ENCODE measurements at regions not wholly inside any gene's neighbourhood (a gene's known extent, or its start where the extent isn't known, plus 50 kb on each side); places are given as distances from the start of the nearest gene placed in this dataset.

DNA sequence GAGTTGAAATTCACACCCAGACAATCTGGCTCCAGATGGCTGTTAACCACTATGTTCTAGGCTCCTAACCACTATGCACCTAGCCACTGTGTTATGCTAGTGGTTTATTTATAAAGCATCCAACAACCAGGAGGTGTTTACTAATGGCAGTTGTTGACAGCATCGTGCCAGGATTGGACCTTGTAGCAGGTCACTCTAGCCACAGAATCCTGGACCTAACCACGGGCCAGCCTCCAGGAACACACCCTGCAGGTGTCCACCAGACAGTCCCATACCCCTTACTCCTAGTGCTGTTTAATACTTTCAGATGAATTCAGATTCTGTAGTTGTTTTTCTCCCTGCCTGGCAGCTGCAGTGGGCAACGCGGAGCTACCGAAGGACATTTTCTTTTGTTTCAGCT is 109.4 kb upstream of the MYL2 start:
- Mint-ChIP-seq H3K4me3 (no peak overlapping the region), H3K9me3 (no peaks in the 10 kb centered on the region), H3K27ac (no peak overlapping the region), H3K4me1 (peaks cover 30% of the 10 kb centered on the region), H3K36me3 (no peaks in the 10 kb centered on the region), H3K27me3 (ENCODE audit: low read depth) (peaks cover 35% of the 10 kb centered on the region)
- ATAC-seq (no peak), DNase-seq (ENCODE audit: low spot score) (no peak)
- CTCF ChIA-PET, result interaction anchor here (1.1 to 1.6 kb wide), 2 partner anchors 23 to 269 kb away, joined by 4 to 6 read pairs; no protein-coding TSS in a partner anchor
- TF ChIP-seq, protein P1, sequence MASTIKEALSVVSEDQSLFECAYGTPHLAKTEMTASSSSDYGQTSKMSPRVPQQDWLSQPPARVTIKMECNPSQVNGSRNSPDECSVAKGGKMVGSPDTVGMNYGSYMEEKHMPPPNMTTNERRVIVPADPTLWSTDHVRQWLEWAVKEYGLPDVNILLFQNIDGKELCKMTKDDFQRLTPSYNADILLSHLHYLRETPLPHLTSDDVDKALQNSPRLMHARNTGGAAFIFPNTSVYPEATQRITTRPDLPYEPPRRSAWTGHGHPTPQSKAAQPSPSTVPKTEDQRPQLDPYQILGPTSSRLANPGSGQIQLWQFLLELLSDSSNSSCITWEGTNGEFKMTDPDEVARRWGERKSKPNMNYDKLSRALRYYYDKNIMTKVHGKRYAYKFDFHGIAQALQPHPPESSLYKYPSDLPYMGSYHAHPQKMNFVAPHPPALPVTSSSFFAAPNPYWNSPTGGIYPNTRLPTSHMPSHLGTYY (CRISPR knock-in tag; IDR thresholded peaks at IDR 0.05), result no peak
- no peak for TF ChIP-seq HMGA2 (CRISPR knock-in tag; IDR thresholded peaks at IDR 0.05)
- TF ChIP-seq IRF2 (CRISPR knock-in tag; IDR thresholded peaks at IDR 0.05; ENCODE audit: borderline replicate concordance, low read depth), result no peak
- TF ChIP-seq PRRX2 (CRISPR knock-in tag; IDR thresholded peaks at IDR 0.05), result no peak
- no peak for TF ChIP-seq GABPB1 (CRISPR knock-in tag; IDR thresholded peaks at IDR 0.05)
- no peak for TF ChIP-seq RELA (CRISPR knock-in tag; IDR thresholded peaks at IDR 0.05; ENCODE audit: borderline replicate concordance)
- TF ChIP-seq, protein P2, sequence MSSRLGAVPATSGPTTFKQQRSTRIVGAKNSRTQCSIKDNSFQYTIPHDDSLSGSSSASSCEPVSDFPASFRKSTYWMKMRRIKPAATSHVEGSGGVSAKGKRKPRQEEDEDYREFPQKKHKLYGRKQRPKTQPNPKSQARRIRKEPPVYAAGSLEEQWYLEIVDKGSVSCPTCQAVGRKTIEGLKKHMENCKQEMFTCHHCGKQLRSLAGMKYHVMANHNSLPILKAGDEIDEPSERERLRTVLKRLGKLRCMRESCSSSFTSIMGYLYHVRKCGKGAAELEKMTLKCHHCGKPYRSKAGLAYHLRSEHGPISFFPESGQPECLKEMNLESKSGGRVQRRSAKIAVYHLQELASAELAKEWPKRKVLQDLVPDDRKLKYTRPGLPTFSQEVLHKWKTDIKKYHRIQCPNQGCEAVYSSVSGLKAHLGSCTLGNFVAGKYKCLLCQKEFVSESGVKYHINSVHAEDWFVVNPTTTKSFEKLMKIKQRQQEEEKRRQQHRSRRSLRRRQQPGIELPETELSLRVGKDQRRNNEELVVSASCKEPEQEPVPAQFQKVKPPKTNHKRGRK (CRISPR knock-in tag; IDR thresholded peaks at IDR 0.05; ENCODE audit: borderline replicate concordance), result no peak
- no peak for TF ChIP-seq ZNF219 (CRISPR knock-in tag; IDR thresholded peaks at IDR 0.05; ENCODE audit: borderline replicate concordance)
- no peak for TF ChIP-seq JAZF1 (CRISPR knock-in tag; IDR thresholded peaks at IDR 0.05)
- TF ChIP-seq SOX15 (CRISPR knock-in tag; IDR thresholded peaks at IDR 0.05), result no peak
- no peak for TF ChIP-seq MXD4 (CRISPR knock-in tag; IDR thresholded peaks at IDR 0.05; ENCODE audit: borderline replicate concordance)
- POLR2A ChIA-PET, result no interaction called here

DNA sequence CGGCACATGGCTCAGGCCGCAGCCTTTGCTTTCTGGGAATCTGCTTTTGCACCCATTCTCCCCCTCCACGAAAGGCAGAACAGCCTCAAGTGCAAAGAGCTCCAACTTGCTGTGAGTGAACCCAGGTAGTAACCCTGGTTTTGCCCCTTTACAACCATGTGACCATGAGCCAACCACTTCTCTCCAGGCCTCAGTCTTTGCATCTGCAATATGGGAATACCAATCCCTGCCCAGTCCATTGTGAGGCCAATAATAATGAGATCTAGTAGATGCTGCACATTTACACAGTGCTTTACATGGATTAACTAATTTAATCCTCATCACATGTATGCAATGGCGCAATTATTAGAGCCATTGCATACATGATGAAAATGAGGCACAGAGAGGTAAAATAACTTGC is 108.9 kb upstream of the MYL2 start:
- Mint-ChIP-seq H3K27ac (no peak overlapping the region; the same call in 1 of the 2 replicates), H3K4me3 (no peak overlapping the region), H3K27me3 (ENCODE audit: low read depth) (peaks cover 38% of the 10 kb centered on the region), H3K9me3 (no peaks in the 10 kb centered on the region), H3K4me1 (peaks cover 32% of the 10 kb centered on the region), H3K36me3 (no peaks in the 10 kb centered on the region)
- POLR2A ChIA-PET, result no interaction called here
- TF ChIP-seq IRF2 (CRISPR knock-in tag; IDR thresholded peaks at IDR 0.05; ENCODE audit: borderline replicate concordance, low read depth), result no peak
- TF ChIP-seq MYBL2 (CRISPR knock-in tag; IDR thresholded peaks at IDR 0.05), result no peak
- TF ChIP-seq JAZF1 (CRISPR knock-in tag; IDR thresholded peaks at IDR 0.05), result no peak
- TF ChIP-seq SP1 (CRISPR knock-in tag; conservative IDR thresholded peaks at IDR 0.05), result no peak
- TF ChIP-seq, protein P3, sequence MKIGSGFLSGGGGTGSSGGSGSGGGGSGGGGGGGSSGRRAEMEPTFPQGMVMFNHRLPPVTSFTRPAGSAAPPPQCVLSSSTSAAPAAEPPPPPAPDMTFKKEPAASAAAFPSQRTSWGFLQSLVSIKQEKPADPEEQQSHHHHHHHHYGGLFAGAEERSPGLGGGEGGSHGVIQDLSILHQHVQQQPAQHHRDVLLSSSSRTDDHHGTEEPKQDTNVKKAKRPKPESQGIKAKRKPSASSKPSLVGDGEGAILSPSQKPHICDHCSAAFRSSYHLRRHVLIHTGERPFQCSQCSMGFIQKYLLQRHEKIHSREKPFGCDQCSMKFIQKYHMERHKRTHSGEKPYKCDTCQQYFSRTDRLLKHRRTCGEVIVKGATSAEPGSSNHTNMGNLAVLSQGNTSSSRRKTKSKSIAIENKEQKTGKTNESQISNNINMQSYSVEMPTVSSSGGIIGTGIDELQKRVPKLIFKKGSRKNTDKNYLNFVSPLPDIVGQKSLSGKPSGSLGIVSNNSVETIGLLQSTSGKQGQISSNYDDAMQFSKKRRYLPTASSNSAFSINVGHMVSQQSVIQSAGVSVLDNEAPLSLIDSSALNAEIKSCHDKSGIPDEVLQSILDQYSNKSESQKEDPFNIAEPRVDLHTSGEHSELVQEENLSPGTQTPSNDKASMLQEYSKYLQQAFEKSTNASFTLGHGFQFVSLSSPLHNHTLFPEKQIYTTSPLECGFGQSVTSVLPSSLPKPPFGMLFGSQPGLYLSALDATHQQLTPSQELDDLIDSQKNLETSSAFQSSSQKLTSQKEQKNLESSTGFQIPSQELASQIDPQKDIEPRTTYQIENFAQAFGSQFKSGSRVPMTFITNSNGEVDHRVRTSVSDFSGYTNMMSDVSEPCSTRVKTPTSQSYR (CRISPR knock-in tag; IDR thresholded peaks at IDR 0.05), result no peak
- TF ChIP-seq GTF2I (CRISPR knock-in tag; conservative IDR thresholded peaks at IDR 0.05), result 0 out of 2 replicates have a peak, but pooled peaks have one; percentile 32
- no peak for TF ChIP-seq GRHL2 (CRISPR knock-in tag; IDR thresholded peaks at IDR 0.05; ENCODE audit: insufficient replicate concordance, severe bottlenecking)
- ATAC-seq, result no peak
- CTCF ChIA-PET, result interaction anchor here (1.1 to 1.6 kb wide), 2 partner anchors 23 to 270 kb away, joined by 4 to 6 read pairs; no protein-coding TSS in a partner anchor
- no peak for DNase-seq (ENCODE audit: low spot score)

DNA sequence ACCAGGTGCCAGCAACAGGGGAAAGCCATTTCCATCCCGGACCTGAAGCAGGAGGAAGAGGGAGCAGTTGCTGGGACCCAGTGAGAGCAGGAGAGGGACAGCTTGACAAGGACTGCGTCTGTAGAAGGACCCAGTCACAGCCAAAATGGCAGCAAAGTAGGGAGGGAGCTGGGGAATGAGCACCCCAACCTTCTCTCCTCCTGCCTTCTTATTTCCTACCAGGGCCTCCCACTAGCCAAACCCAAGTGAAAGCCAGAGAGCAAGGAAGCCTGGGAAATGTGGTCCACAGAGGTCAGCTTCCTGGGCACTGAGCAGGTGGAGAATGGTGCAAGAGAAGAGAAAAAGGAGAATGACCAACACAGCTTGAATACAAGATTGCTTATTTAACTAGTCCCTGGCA is 108.5 kb upstream of the MYL2 start:
- TF ChIP-seq ZNF423 (CRISPR knock-in tag; IDR thresholded peaks at IDR 0.05) (no peak), NFATC4 (CRISPR knock-in tag; IDR thresholded peaks at IDR 0.05) (no peak), FOXJ3 (CRISPR knock-in tag; IDR thresholded peaks at IDR 0.05; ENCODE audit: borderline replicate concordance) (no peak), ESRRA (CRISPR knock-in tag; IDR thresholded peaks at IDR 0.05; ENCODE audit: borderline replicate concordance) (no peak), NR2C2 (CRISPR knock-in tag; IDR thresholded peaks at IDR 0.05) (no peak), ATF1 (CRISPR knock-in tag; IDR thresholded peaks at IDR 0.05) (no peak)
- TF ChIP-seq, protein P4, sequence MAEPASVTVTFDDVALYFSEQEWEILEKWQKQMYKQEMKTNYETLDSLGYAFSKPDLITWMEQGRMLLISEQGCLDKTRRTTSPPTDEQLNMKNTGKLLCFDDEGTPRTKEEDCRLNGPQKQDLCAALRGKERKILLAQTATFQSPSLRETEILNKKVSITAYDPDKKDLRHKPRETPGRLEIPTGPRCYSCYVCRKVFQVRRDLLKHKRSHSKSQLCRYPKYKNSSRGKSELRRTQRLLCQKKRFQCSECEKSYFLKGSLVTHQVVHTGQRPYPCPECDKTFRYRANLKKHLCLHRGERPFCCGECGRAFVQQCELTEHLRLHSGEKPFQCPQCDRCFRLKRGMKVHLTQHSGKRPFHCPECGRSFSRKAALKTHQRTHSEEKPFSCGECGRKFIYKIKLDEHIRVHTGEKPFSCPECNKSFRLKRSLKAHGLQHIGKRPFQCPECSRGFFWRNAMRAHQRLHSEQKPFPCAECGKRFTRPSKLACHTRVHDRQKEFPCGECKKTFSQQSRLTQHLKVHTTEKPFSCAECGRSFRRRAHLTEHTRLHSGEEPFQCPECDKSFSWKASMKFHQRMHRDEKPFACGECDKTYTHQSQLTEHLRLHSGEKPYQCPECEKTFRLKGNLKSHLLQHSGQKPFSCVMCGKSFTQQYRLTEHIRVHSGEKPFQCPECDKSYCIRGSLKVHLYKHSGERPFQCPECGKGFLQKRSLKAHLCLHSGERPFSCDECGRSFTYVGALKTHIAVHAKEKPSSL (CRISPR knock-in tag; conservative IDR thresholded peaks at IDR 0.05), result no peak
- TF ChIP-seq, protein P1 (CRISPR knock-in tag; IDR thresholded peaks at IDR 0.05), result no peak
- TF ChIP-seq, protein P5, sequence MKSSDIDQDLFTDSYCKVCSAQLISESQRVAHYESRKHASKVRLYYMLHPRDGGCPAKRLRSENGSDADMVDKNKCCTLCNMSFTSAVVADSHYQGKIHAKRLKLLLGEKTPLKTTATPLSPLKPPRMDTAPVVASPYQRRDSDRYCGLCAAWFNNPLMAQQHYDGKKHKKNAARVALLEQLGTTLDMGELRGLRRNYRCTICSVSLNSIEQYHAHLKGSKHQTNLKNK (CRISPR knock-in tag; IDR thresholded peaks at IDR 0.05), result no peak
- peaks cover 33% of the 10 kb centered on the region for H3K4me1 Mint-ChIP-seq
- no peak overlapping the region for H3K27ac Mint-ChIP-seq
- H3K9me3 Mint-ChIP-seq, result no peaks in the 10 kb centered on the region
- H3K4me3 Mint-ChIP-seq, result no peak overlapping the region
- CTCF ChIA-PET, result interaction anchor here (0.8 to 1.6 kb wide), 2 partner anchors 135 to 270 kb away, joined by 3 to 6 read pairs; no protein-coding TSS in a partner anchor
- POLR2A ChIA-PET, result no interaction called here
- H3K27me3 Mint-ChIP-seq (ENCODE audit: low read depth), result peaks cover 39% of the 10 kb centered on the region
- no peak for DNase-seq (ENCODE audit: low spot score)
- no peaks in the 10 kb centered on the region for H3K36me3 Mint-ChIP-seq
- ATAC-seq, result peak; percentile 9; the same call in 1 of the 2 replicates
